ENCODE measurements at regions not wholly inside any gene's neighbourhood (a gene's known extent, or its start where the extent isn't known, plus 50 kb on each side); places are given as distances from the start of the nearest gene placed in this dataset.

DNA sequence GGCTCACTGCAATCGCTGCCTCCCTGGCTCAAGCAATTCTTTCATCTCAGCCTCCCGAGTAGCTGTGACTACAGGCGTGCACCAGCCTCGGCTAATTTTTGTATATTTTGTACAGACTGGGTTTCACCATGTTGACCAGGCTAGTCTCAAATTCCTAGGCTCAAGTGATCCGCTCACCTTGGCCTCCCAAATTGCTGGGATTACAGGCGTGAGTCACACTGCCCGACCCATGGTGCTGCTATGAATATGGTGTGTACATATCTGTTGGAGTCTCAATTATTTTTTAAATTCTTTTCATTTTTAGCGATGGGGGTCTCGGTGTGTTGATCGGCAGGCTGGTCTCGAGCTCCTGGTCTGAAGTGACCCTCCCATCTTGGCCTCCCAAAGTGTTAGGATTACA lies 78.0 kb upstream of the PRKX start:
- Histone ChIP-seq H2AFZ (ENCODE audit: control insufficient read depth, low read length) (no peak overlapping the region), H3K36me3 (ENCODE audit: control insufficient read depth in 2 of 2, extremely low read depth in 1 of 2, insufficient read depth in 2 of 2, low read length in 2 of 2) (no peaks in the 10 kb centered on the region), H3K9me3 (ENCODE audit: control insufficient read depth, low read depth, low read length) (no peaks in the 10 kb centered on the region), H4K20me1 (ENCODE audit: control insufficient read depth, extremely low read depth, insufficient read depth, low read length) (no peaks in the 10 kb centered on the region), H3K27ac (ENCODE audit: control insufficient read depth, insufficient read depth, low read length) (no peak overlapping the region), H3K79me2 (ENCODE audit: control insufficient read depth, insufficient read depth, low read length) (no peaks in the 10 kb centered on the region), H3K9ac (ENCODE audit: control insufficient read depth, extremely low read depth, insufficient read depth, low read length) (no peak overlapping the region), H3K4me3 (ENCODE audit: control insufficient read depth in 2 of 3, extremely low read depth in 1 of 3, insufficient read depth in 2 of 3, low read depth in 1 of 3, low read length in 3 of 3) (no peak overlapping the region), H3K9me1 (ENCODE audit: control insufficient read depth, extremely low read depth, insufficient read depth, low read length) (no peaks in the 10 kb centered on the region), H3K4me1 (ENCODE audit: control insufficient read depth, extremely low read depth, insufficient read depth, low read length) (no peaks in the 10 kb centered on the region), H3K4me2 (ENCODE audit: control insufficient read depth, extremely low read depth, insufficient read depth, low read depth, low read length) (no peak overlapping the region), H3K27me3 (ENCODE audit: control insufficient read depth, extremely low read depth, insufficient read depth, low read length) (peaks cover 8% of the 10 kb centered on the region)
- TF ChIP-seq, protein P1, sequence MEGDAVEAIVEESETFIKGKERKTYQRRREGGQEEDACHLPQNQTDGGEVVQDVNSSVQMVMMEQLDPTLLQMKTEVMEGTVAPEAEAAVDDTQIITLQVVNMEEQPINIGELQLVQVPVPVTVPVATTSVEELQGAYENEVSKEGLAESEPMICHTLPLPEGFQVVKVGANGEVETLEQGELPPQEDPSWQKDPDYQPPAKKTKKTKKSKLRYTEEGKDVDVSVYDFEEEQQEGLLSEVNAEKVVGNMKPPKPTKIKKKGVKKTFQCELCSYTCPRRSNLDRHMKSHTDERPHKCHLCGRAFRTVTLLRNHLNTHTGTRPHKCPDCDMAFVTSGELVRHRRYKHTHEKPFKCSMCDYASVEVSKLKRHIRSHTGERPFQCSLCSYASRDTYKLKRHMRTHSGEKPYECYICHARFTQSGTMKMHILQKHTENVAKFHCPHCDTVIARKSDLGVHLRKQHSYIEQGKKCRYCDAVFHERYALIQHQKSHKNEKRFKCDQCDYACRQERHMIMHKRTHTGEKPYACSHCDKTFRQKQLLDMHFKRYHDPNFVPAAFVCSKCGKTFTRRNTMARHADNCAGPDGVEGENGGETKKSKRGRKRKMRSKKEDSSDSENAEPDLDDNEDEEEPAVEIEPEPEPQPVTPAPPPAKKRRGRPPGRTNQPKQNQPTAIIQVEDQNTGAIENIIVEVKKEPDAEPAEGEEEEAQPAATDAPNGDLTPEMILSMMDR (optimal IDR thresholded peaks at IDR 0.05 in 1 of 3, IDR thresholded peaks at IDR 0.05 in 1 of 3, conservative IDR thresholded peaks at IDR 0.05 in 1 of 3; ENCODE audit: extremely low read depth in 1 of 3, insufficient read depth in 2 of 3, low read length in 3 of 3), result no peak
- TF ChIP-seq EZH2 (IDR thresholded peaks at IDR 0.05; ENCODE audit: low read length), result no peak
- FAIRE-seq (no peak), DNase-seq (ENCODE audit: low read depth, low spot score) (no peak)
- dilution Hi-C loops (cut with MboI; ENCODE audit: extremely low pct_ligation_motif_present, low sequenced_read_pairs), result no loop called here

DNA sequence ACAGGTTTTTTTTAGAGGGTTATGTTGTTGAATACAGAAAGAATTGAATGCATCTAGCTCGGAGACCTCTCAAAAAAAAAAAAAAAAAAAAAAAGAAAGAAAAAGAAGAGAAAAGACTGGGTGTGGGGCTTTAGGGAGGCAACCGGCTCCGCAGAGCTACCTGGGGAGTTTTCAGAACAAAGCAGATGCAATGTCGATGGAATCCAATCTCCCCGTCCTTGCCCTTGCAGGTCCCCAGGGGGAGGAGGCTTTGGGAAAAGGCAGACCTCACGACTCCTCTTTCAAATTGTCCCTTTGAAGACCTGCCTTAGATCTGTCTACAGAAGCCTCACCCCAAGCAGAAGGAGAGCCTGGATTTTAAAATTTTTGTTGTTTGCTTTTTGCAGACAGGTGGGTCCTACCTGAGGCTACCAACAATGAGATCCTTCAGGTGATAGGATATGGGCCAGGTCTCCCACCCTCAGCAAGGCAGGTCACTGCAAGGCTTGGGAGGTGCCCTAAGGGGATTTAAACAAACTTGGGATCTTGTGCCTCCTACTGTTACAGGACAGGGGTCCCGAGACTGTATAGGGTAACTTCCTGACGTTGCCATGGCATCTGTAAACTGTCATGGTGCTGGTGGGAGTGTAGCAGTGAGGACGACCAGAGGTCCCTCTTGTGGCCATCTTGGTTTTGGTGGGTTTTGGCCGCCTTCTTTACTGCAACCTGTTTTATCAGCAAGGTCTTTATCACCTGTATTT lies 75.2 kb upstream of the PRKX start:
- no peak overlapping the region for H3K4me3 ChIP-seq (ENCODE audit: control insufficient read depth in 2 of 3, extremely low read depth in 1 of 3, insufficient read depth in 2 of 3, low read depth in 1 of 3, low read length in 3 of 3)
- dilution Hi-C loops (cut with MboI; ENCODE audit: extremely low pct_ligation_motif_present, low sequenced_read_pairs), result no loop called here

More for the DNA sequence above, 75.2 kb upstream of the PRKX start:
- TF ChIP-seq, protein P1 (optimal IDR thresholded peaks at IDR 0.05 in 1 of 3, IDR thresholded peaks at IDR 0.05 in 1 of 3, conservative IDR thresholded peaks at IDR 0.05 in 1 of 3; ENCODE audit: extremely low read depth in 1 of 3, insufficient read depth in 2 of 3, low read length in 3 of 3), result no peak
- TF ChIP-seq EZH2 (IDR thresholded peaks at IDR 0.05; ENCODE audit: low read length), result no peak
- H3K9me1 ChIP-seq (ENCODE audit: control insufficient read depth, extremely low read depth, insufficient read depth, low read length), result no peaks in the 10 kb centered on the region
- no peaks in the 10 kb centered on the region for H3K36me3 ChIP-seq (ENCODE audit: control insufficient read depth in 2 of 2, extremely low read depth in 1 of 2, insufficient read depth in 2 of 2, low read length in 2 of 2)
- H3K27ac ChIP-seq (ENCODE audit: control insufficient read depth, insufficient read depth, low read length), result no peak overlapping the region
- FAIRE-seq (no peak), DNase-seq (ENCODE audit: low read depth, low spot score) (no peak)
- H2AFZ ChIP-seq (ENCODE audit: control insufficient read depth, low read length), result no peak overlapping the region
- H4K20me1 ChIP-seq (ENCODE audit: control insufficient read depth, extremely low read depth, insufficient read depth, low read length), result no peaks in the 10 kb centered on the region
- H3K4me2 ChIP-seq (ENCODE audit: control insufficient read depth, extremely low read depth, insufficient read depth, low read depth, low read length), result no peak overlapping the region
- no peaks in the 10 kb centered on the region for H3K79me2 ChIP-seq (ENCODE audit: control insufficient read depth, insufficient read depth, low read length)
- no peaks in the 10 kb centered on the region for H3K4me1 ChIP-seq (ENCODE audit: control insufficient read depth, extremely low read depth, insufficient read depth, low read length)
- no peak overlapping the region for H3K9ac ChIP-seq (ENCODE audit: control insufficient read depth, extremely low read depth, insufficient read depth, low read length)
- H3K9me3 ChIP-seq (ENCODE audit: control insufficient read depth, low read depth, low read length), result no peaks in the 10 kb centered on the region
- H3K27me3 ChIP-seq (ENCODE audit: control insufficient read depth, extremely low read depth, insufficient read depth, low read length), result peaks cover 8% of the 10 kb centered on the region
